ENCODE measurements at regions not wholly inside any gene's neighbourhood (a gene's known extent, or its start where the extent isn't known, plus 50 kb on each side); places are given as distances from the start of the nearest gene placed in this dataset.

- H3K4me3 ChIP-seq (ENCODE audit: insufficient read depth, low read length), result no peak overlapping the region
- H3K9me3 ChIP-seq (ENCODE audit: low read depth, low read length), result peaks cover 5% of the 10 kb centered on the region
- no peak overlapping the region for H3K4me2 ChIP-seq (ENCODE audit: insufficient read depth, low read length)
- no peak overlapping the region for H2AFZ ChIP-seq (ENCODE audit: low read length)
- H3K36me3 ChIP-seq (ENCODE audit: insufficient read depth, low read length), result no peaks in the 10 kb centered on the region
- H4K20me1 ChIP-seq (ENCODE audit: insufficient read depth, low read length), result no peaks in the 10 kb centered on the region
- H3K27ac ChIP-seq (ENCODE audit: low read depth, low read length), result no peak overlapping the region
- no peaks in the 10 kb centered on the region for H3K79me2 ChIP-seq (ENCODE audit: insufficient read depth, low read length)
- H3K27me3 ChIP-seq (ENCODE audit: insufficient read depth, low read length), result no peaks in the 10 kb centered on the region
- H3K4me1 ChIP-seq (ENCODE audit: insufficient read depth, low read length), result no peaks in the 10 kb centered on the region
- no peak for DNase-seq (ENCODE audit: insufficient read length, low spot score, missing footprints)
- no peak for TF ChIP-seq CTCF (IDR thresholded peaks at IDR 0.05; ENCODE audit: extremely low read depth, low read depth, low read length)
Observed at GRCh38 chr14:26289891-26290486, 307.8 kb downstream of the NOVA1 start.

GRCh38 chr14:26286913-26287205, 311.0 kb downstream of the NOVA1 start:
- no peak overlapping the region for H3K4me2 ChIP-seq (ENCODE audit: insufficient read depth, low read length)
- H3K4me1 ChIP-seq (ENCODE audit: insufficient read depth, low read length), result no peaks in the 10 kb centered on the region
- H3K27ac ChIP-seq (ENCODE audit: low read depth, low read length), result no peak overlapping the region
- no peaks in the 10 kb centered on the region for H3K36me3 ChIP-seq (ENCODE audit: insufficient read depth, low read length)
- H3K79me2 ChIP-seq (ENCODE audit: insufficient read depth, low read length), result no peaks in the 10 kb centered on the region
- no peaks in the 10 kb centered on the region for H3K9me3 ChIP-seq (ENCODE audit: low read depth, low read length)
- TF ChIP-seq CTCF (IDR thresholded peaks at IDR 0.05; ENCODE audit: extremely low read depth, low read depth, low read length), result no peak
- H3K4me3 ChIP-seq (ENCODE audit: insufficient read depth, low read length), result no peak overlapping the region
- no peaks in the 10 kb centered on the region for H4K20me1 ChIP-seq (ENCODE audit: insufficient read depth, low read length)
- no peak for DNase-seq (ENCODE audit: insufficient read length, low spot score, missing footprints)
- no peaks in the 10 kb centered on the region for H3K27me3 ChIP-seq (ENCODE audit: insufficient read depth, low read length)
- no peak overlapping the region for H2AFZ ChIP-seq (ENCODE audit: low read length)

GRCh38 chr14:26286081-26286912, 311.5 kb downstream of the NOVA1 start:
- DNase-seq (ENCODE audit: insufficient read length, low spot score, missing footprints), result no peak
- H2AFZ ChIP-seq (ENCODE audit: low read length), result no peak overlapping the region

More at GRCh38 chr14:26286081-26286912, 311.5 kb downstream of the NOVA1 start:
- no peak overlapping the region for H3K4me3 ChIP-seq (ENCODE audit: insufficient read depth, low read length)
- H3K9me3 ChIP-seq (ENCODE audit: low read depth, low read length), result peaks cover 3% of the 10 kb centered on the region
- H3K27ac ChIP-seq (ENCODE audit: low read depth, low read length), result no peak overlapping the region
- no peak for TF ChIP-seq CTCF (IDR thresholded peaks at IDR 0.05; ENCODE audit: extremely low read depth, low read depth, low read length)
- no peaks in the 10 kb centered on the region for H3K4me1 ChIP-seq (ENCODE audit: insufficient read depth, low read length)
- no peak overlapping the region for H3K4me2 ChIP-seq (ENCODE audit: insufficient read depth, low read length)
- H3K36me3 ChIP-seq (ENCODE audit: insufficient read depth, low read length), result no peaks in the 10 kb centered on the region
- no peaks in the 10 kb centered on the region for H4K20me1 ChIP-seq (ENCODE audit: insufficient read depth, low read length)
- H3K27me3 ChIP-seq (ENCODE audit: insufficient read depth, low read length), result no peaks in the 10 kb centered on the region
- H3K79me2 ChIP-seq (ENCODE audit: insufficient read depth, low read length), result no peaks in the 10 kb centered on the region
